Neural cell (in vitro differentiated cells): ENCODE measurements at regions not wholly inside any gene's neighbourhood (a gene's known extent, or its start where the extent isn't known, plus 50 kb on each side); places are given as distances from the start of the nearest gene placed in this dataset.

Experiments used
- CTCF ChIP-seq: fragments of 450-650 bp; IDR thresholded peaks from 2 replicates; pipeline ENCODE4 v1.5.1; 2014; ENCODE audit warnings: antibody characterized with exemption, mild to moderate bottlenecking, moderate library complexity; ENCODE audit not compliant: poor library complexity, severe bottlenecking
- EP300 ChIP-seq: fragments of 450-650 bp; conservative IDR thresholded peaks from 2 replicates; pipeline ENCODE4 v1.6.1; 2014; ENCODE audit warnings: antibody characterized with exemption, mild to moderate bottlenecking, moderate library complexity; ENCODE audit not compliant: poor library complexity, severe bottlenecking
- EZH2 ChIP-seq: fragments of 200-600, 300-800 bp; shearing (Covaris generic), sonication (generic); IDR thresholded peaks from 2 replicates; pipeline ENCODE4 v1.6.1; 2014; ENCODE audit warnings: antibody characterized with exemption, low read length, borderline replicate concordance, mild to moderate bottlenecking; ENCODE audit not compliant: insufficient read depth, poor library complexity, severe bottlenecking
- RAD21 ChIP-seq: fragments of 450-650 bp; conservative IDR thresholded peaks from 2 replicates; pipeline ENCODE4 v1.6.1; 2014; ENCODE audit warnings: antibody characterized with exemption, mild to moderate bottlenecking, moderate library complexity
- REST ChIP-seq: IDR thresholded peaks from 2 replicates; pipeline ENCODE4 v1.6.1; 2012; ENCODE audit warnings: borderline replicate concordance
- TAF1 ChIP-seq: IDR thresholded peaks from 2 replicates; pipeline ENCODE4 v1.6.1; 2012; ENCODE audit warnings: low read depth

GRCh38 chr4:116486401-116486800, 599.0 kb downstream of the TRAM1L1 start:
- no peak for TF ChIP-seq EZH2
- TF ChIP-seq EP300 = no peak
- TF ChIP-seq TAF1 = no peak
- TF ChIP-seq CTCF = no peak
- no peak for TF ChIP-seq REST
- TF ChIP-seq RAD21 = no peak
